ENCODE measurements at regions not wholly inside any gene's neighbourhood (a gene's known extent, or its start where the extent isn't known, plus 50 kb on each side); places are given as distances from the start of the nearest gene placed in this dataset.

DNA sequence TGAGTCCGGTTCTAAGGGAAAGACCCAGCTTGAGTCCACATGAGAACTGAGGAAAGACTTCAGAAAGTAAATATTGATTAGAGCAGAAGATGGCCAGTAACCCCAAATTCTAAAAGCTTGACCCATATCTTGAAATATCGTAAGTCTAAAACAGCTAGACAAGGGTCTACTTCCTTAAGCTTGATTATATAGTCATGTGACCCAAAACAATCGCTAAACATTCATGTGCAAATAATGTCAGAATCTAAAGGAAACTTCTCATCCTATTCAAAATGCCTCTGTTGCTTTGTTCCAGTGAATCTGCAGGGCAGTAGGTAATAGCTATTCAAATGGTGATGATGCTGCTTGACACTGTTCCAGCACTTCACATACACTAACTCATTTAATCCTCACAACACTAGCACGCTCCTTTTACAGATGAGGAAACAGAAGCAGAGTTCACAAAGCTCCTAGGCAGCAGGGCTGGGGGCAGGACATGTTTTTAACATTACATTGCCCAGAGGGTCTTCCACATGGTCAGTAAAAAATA, 52.6 kb downstream of the TCF20 start:
- peaks cover 56 to 66% (median 62%) of the 10 kb centered on the region in 3 donors for H3K4me1 Mint-ChIP-seq
- CTCF ChIA-PET, result interaction anchor here (1.0 to 1.6 kb wide), 4 partner anchors 10 to 26 kb away, joined by 3 to 5 read pairs (median 4); no protein-coding TSS in a partner anchor
- peaks cover 24% of the 10 kb centered on the region for H3K36me3 ChIP-seq (ENCODE audit: insufficient read depth, low read length)
- H3K27ac Mint-ChIP-seq, result peak overlapping the region; percentile 65 to 93 (median 78)
- peaks cover 32% of the 10 kb centered on the region for H3K4me1 ChIP-seq (ENCODE audit: insufficient read depth, low read length)
- H3K27me3 Mint-ChIP-seq, result peaks cover 0 to 2% of the 10 kb centered on the region in 2 donors
- peaks cover 0 to 27% (median 10%) of the 10 kb centered on the region in 3 donors for H3K36me3 Mint-ChIP-seq
- no peaks in the 10 kb centered on the region for H3K9me3 ChIP-seq (ENCODE audit: low read length)
- H3K4me3 Mint-ChIP-seq, result peak overlapping the region; percentile 3 to 61 (median 30)
- DNase-seq, result no peak
- POLR2A ChIA-PET, result interaction anchor here (0.5 to 1.2 kb wide), 2 partner anchors 15 to 22 kb away, joined by 3 read pairs; no protein-coding TSS in a partner anchor
- H3K27me3 ChIP-seq (ENCODE audit: insufficient read depth, low read length, poor library complexity, severe bottlenecking), result no peaks in the 10 kb centered on the region
- no peak overlapping the region for H3K27ac ChIP-seq (ENCODE audit: low read depth, low read length)
- no peaks in the 10 kb centered on the region for H3K9me3 Mint-ChIP-seq
- no peak overlapping the region for H3K4me3 ChIP-seq (ENCODE audit: low read length)

DNA sequence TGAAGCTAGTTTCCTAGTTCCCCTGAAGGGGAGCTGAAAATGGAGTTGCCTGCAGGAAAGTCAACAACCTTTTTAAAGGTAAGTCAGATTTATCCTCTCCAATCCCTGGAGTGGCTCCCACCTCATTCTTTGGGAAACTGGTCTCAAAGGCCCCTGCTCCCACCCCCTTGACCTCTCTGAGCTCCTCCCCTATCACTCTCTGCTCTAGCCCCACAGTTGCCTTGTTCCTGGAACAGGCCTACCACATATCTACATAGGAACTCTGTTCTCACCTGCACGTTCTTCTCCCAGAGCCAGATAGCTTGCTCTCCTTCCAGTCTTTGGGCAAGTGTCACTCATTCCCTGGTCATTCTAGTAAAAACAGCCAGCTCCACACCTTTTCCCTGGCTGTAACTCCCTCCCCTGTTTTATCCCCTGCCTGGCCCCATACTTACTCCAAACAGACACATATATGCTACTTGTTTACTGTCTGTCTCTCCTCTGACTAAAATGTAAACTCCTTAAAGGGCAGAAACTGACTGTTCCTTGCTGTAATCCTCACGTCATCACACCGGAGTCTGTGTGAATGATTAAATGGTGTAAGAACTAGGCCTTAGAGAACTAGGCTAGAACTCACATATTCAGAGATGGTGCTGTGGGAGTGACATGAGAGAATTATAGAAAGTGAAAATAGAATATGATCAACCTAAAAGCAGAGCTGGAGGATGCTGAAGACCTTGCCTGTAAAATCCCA, 53.3 kb downstream of the TCF20 start:
- H3K4me1 Mint-ChIP-seq, result peaks cover 49 to 60% (median 56%) of the 10 kb centered on the region in 3 donors
- CTCF ChIA-PET, result interaction anchor here (0.9 to 1.6 kb wide), 3 partner anchors 14 to 25 kb away, joined by 3 to 5 read pairs (median 4); no protein-coding TSS in a partner anchor
- peak overlapping the region; percentile 3 to 61 (median 39) for H3K4me3 Mint-ChIP-seq

DNA sequence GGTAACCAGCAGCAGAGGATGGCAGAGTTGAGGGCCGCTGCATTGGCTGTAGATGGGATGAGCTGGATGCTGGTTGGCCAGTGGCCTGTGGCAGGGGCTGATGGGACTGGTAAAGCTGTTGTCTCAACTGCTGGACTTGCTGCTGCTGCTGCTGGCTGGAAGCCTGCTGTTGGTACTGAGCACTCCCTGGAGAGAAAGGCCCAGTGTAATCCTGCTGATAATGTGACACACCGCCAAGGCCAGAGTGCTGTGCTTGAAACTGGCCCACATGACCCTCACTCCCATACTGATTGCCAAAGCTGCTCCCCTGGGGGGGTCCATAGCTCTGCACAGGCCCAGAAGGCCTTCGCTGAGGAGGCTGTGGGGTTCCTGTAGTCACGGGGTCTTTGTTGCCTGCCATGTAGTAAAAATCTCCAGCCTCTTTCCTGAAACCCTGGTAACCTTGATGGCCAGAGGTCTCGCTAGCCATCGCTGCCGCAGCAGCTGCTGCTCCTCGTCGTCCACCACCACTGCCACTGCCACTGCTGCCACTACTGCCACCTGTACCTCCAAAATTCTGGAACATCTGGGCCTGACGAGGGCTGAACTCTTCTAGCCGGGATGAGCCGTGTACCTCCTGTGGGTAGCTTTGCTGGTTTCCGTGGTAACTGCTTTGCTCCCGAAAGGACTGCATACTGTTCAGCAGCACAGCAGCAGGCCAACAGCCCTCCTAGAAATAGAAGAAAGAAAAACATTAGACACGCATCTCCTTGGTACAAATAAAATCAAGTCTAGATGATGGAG, 55.6 kb downstream of the TCF20 start:
- peak overlapping the region in 1 of 7 donors; percentile 27 for H3K4me3 Mint-ChIP-seq
- H3K4me1 Mint-ChIP-seq, result peaks cover 45 to 60% (median 51%) of the 10 kb centered on the region in 3 donors
- no peaks in the 10 kb centered on the region for H3K9me3 ChIP-seq (ENCODE audit: low read length)
- H3K4me3 ChIP-seq (ENCODE audit: low read length), result no peak overlapping the region
- CTCF ChIA-PET, result no interaction called here
- H3K27me3 Mint-ChIP-seq, result peaks cover 0 to under 1% of the 10 kb centered on the region in 2 donors
- H3K27me3 ChIP-seq (ENCODE audit: insufficient read depth, low read length, poor library complexity, severe bottlenecking), result no peaks in the 10 kb centered on the region
- POLR2A ChIA-PET, result no interaction called here
- no peak overlapping the region for H3K27ac ChIP-seq (ENCODE audit: low read depth, low read length)
- peaks cover 0 to 57% (median 22%) of the 10 kb centered on the region in 3 donors for H3K36me3 Mint-ChIP-seq
- no peak for DNase-seq
- peak overlapping the region in 4 of 8 donors; percentile 22 to 73 (median 46) for H3K27ac Mint-ChIP-seq
- H3K9me3 Mint-ChIP-seq, result no peaks in the 10 kb centered on the region
- H3K4me1 ChIP-seq (ENCODE audit: insufficient read depth, low read length), result peaks cover 26% of the 10 kb centered on the region
- H3K36me3 ChIP-seq (ENCODE audit: insufficient read depth, low read length), result peaks cover 42% of the 10 kb centered on the region

More for the DNA sequence above, 53.3 kb downstream of the TCF20 start:
- H3K27ac ChIP-seq (ENCODE audit: low read depth, low read length), result no peak overlapping the region
- Mint-ChIP-seq H3K27ac (peak overlapping the region; percentile 51 to 93 (median 78)), H3K36me3 (peaks cover 0 to 34% (median 10%) of the 10 kb centered on the region in 3 donors), H3K27me3 (peaks cover 0 to 2% of the 10 kb centered on the region in 2 donors), H3K9me3 (no peaks in the 10 kb centered on the region)
- POLR2A ChIA-PET, result interaction anchor here (0.5 to 1.2 kb wide), 3 partner anchors 15 to 38 kb away, joined by 3 to 9 read pairs (median 3); no protein-coding TSS in a partner anchor
- H3K9me3 ChIP-seq (ENCODE audit: low read length), result no peaks in the 10 kb centered on the region
- no peak overlapping the region for H3K4me3 ChIP-seq (ENCODE audit: low read length)
- H3K27me3 ChIP-seq (ENCODE audit: insufficient read depth, low read length, poor library complexity, severe bottlenecking), result no peaks in the 10 kb centered on the region
- peaks cover 28% of the 10 kb centered on the region for H3K36me3 ChIP-seq (ENCODE audit: insufficient read depth, low read length)
- DNase-seq, result no peak
- peaks cover 25% of the 10 kb centered on the region for H3K4me1 ChIP-seq (ENCODE audit: insufficient read depth, low read length)

DNA sequence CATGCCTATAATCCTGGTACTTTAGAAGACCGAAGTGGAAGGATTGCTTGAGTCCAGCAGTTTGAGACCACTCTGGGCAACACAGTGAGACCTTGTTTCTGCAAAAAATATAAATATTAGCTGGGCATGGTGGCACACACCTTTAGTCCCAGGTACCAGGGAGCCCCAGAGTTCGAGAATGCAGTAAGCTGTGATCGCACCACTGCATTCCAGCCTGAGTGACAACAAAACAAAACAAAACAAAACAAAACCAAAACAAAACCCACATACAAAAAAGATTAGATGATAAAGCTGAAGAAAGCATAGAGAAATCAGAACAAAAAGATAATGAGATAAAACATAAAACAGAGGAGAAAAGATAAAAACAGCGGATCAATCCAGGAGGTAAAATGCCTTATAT, 62.1 kb downstream of the TCF20 start:
- H3K27ac ChIP-seq (ENCODE audit: low read depth, low read length), result peak overlapping the region; percentile 12
- H3K4me1 ChIP-seq (ENCODE audit: insufficient read depth, low read length), result peaks cover 25% of the 10 kb centered on the region
- no peak overlapping the region for H3K4me3 ChIP-seq (ENCODE audit: low read length)
- peak overlapping the region; percentile 68 to 95 (median 86) for H3K27ac Mint-ChIP-seq
- H3K9me3 Mint-ChIP-seq, result no peaks in the 10 kb centered on the region
- H3K9me3 ChIP-seq (ENCODE audit: low read length), result no peaks in the 10 kb centered on the region
- no peaks in the 10 kb centered on the region for H3K27me3 ChIP-seq (ENCODE audit: insufficient read depth, low read length, poor library complexity, severe bottlenecking)
- DNase-seq, result no peak
- H3K4me3 Mint-ChIP-seq, result peak overlapping the region; percentile 30 to 75 (median 62)
- peaks cover 36% of the 10 kb centered on the region for H3K36me3 ChIP-seq (ENCODE audit: insufficient read depth, low read length)
- ChIA-PET POLR2A (no interaction called here), CTCF (interaction anchor here (1.2 kb wide), 1 partner anchor 10 kb away, joined by 3 read pairs; no protein-coding TSS in a partner anchor)
- no peaks in the 10 kb centered on the region for H3K27me3 Mint-ChIP-seq
- peaks cover 46 to 74% (median 70%) of the 10 kb centered on the region in 3 donors for H3K4me1 Mint-ChIP-seq
- peaks cover 6 to 65% (median 22%) of the 10 kb centered on the region in 3 donors for H3K36me3 Mint-ChIP-seq

DNA sequence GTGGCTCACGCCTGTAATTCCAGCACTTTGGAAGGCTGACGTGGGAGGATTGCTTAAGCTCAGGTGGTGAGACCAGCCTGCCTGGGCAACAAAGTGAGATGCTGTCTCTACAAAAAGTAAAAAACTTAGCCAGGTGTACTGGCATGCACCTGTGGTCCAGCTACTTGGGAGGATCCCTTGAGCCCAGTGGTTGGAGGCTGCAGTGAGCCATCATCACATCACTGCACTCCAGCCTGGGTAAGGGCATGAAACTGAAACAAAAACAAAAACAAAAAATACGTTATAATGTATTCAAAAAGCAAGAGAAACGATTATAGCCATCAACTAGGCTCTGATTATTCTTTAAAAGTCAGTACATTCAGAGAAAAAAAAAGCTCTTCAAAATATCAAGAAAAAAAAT, 62.5 kb downstream of the TCF20 start:
- H3K36me3 Mint-ChIP-seq, result peaks cover 6 to 60% (median 22%) of the 10 kb centered on the region in 3 donors
- CTCF ChIA-PET, result interaction anchor here (1.2 kb wide), 1 partner anchor 10 kb away, joined by 3 read pairs; no protein-coding TSS in a partner anchor
- no peak for DNase-seq
- peak overlapping the region; percentile 30 to 75 (median 62) for H3K4me3 Mint-ChIP-seq
- H3K4me1 ChIP-seq (ENCODE audit: insufficient read depth, low read length), result peaks cover 30% of the 10 kb centered on the region
- H3K27ac ChIP-seq (ENCODE audit: low read depth, low read length), result peak overlapping the region; percentile 12
- peaks cover 51 to 78% (median 75%) of the 10 kb centered on the region in 3 donors for H3K4me1 Mint-ChIP-seq
- no peaks in the 10 kb centered on the region for H3K9me3 Mint-ChIP-seq
- H3K27ac Mint-ChIP-seq, result peak overlapping the region; percentile 34 to 95 (median 76)
- no peaks in the 10 kb centered on the region for H3K9me3 ChIP-seq (ENCODE audit: low read length)
- no peaks in the 10 kb centered on the region for H3K27me3 ChIP-seq (ENCODE audit: insufficient read depth, low read length, poor library complexity, severe bottlenecking)
- peaks cover 31% of the 10 kb centered on the region for H3K36me3 ChIP-seq (ENCODE audit: insufficient read depth, low read length)
- no peaks in the 10 kb centered on the region for H3K27me3 Mint-ChIP-seq
- POLR2A ChIA-PET, result no interaction called here
- H3K4me3 ChIP-seq (ENCODE audit: low read length), result no peak overlapping the region

DNA sequence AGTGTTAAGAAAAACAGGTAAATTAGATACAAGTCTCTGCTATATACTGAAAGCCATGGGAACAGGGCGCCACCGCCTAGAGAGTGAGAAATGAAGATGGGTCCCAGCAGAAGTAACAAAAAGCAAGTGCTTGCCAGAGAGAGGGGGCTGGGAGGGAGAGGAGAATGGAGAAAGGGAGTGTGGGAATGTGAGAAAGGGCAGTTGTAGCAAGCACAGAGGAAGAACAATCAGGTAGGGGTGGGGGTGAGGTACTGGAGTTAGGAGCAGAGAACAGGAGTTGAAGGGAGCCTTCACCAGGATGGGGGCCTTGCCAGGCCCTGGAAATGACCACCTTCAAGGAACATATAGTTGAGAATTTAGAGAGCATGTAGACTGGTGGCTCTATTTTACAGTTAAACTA, 66.8 kb downstream of the TCF20 start:
- H3K27me3 Mint-ChIP-seq, result no peaks in the 10 kb centered on the region
- H3K4me1 Mint-ChIP-seq, result peaks cover 54 to 81% (median 78%) of the 10 kb centered on the region in 3 donors
- ChIA-PET POLR2A (no interaction called here), CTCF (no interaction called here)
- Histone ChIP-seq H3K27me3 (ENCODE audit: insufficient read depth, low read length, poor library complexity, severe bottlenecking) (no peaks in the 10 kb centered on the region), H3K4me1 (ENCODE audit: insufficient read depth, low read length) (peaks cover 37% of the 10 kb centered on the region), H3K27ac (ENCODE audit: low read depth, low read length) (no peak overlapping the region), H3K36me3 (ENCODE audit: insufficient read depth, low read length) (peaks cover 12% of the 10 kb centered on the region), H3K9me3 (ENCODE audit: low read length) (no peaks in the 10 kb centered on the region), H3K4me3 (ENCODE audit: low read length) (no peak overlapping the region)
- H3K36me3 Mint-ChIP-seq, result peaks cover 6 to 29% (median 7%) of the 10 kb centered on the region in 3 donors
- no peaks in the 10 kb centered on the region for H3K9me3 Mint-ChIP-seq
- H3K4me3 Mint-ChIP-seq, result peak overlapping the region in 3 of 7 donors; percentile 12 to 81 (median 56)
- DNase-seq, result no peak
- H3K27ac Mint-ChIP-seq, result peak overlapping the region; percentile 48 to 97 (median 90)

DNA sequence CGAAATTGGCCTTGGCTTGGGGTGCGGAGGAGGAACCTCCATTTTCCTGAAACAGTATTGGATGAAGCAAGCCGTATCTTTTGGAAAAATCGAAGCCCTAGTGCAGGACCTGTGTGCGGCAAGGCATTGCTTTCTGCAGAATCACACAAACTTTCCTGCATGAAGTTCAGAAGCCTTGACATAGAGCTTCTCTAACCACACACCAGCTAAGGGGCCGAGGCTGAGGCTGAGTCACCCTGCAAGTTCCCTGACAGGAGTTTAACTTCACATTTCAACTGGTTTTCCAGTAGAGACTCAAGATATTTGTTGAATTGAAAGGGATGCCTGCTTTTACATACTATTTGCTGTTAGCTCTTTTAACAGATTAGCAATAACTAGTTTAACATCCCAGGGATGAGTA, 67.8 kb downstream of the TCF20 start:
- DNase-seq, result peak in 4 of 5 donors; percentile 14 to 68 (median 30)
- H3K4me3 ChIP-seq (ENCODE audit: low read length), result peak overlapping the region; percentile 16
- peaks cover 12% of the 10 kb centered on the region for H3K36me3 ChIP-seq (ENCODE audit: insufficient read depth, low read length)
- H3K4me1 Mint-ChIP-seq, result peaks cover 47 to 74% (median 69%) of the 10 kb centered on the region in 3 donors
- peak overlapping the region; percentile 84 to 97 (median 90) for H3K27ac Mint-ChIP-seq
- peaks cover 28% of the 10 kb centered on the region for H3K4me1 ChIP-seq (ENCODE audit: insufficient read depth, low read length)
- H3K27ac ChIP-seq (ENCODE audit: low read depth, low read length), result no peak overlapping the region
- no peaks in the 10 kb centered on the region for H3K27me3 ChIP-seq (ENCODE audit: insufficient read depth, low read length, poor library complexity, severe bottlenecking)
- H3K36me3 Mint-ChIP-seq, result peaks cover 6 to 27% (median 7%) of the 10 kb centered on the region in 3 donors
- no peaks in the 10 kb centered on the region for H3K27me3 Mint-ChIP-seq
- no peaks in the 10 kb centered on the region for H3K9me3 ChIP-seq (ENCODE audit: low read length)
- ChIA-PET CTCF (interaction anchor here (0.6 to 1.6 kb wide), 4 partner anchors 9 to 30 kb away, joined by 3 to 6 read pairs (median 4); no protein-coding TSS in a partner anchor), POLR2A (interaction anchor here (1.0 to 1.4 kb wide), 3 partner anchors 15 to 112 kb away, joined by 3 to 4 read pairs (median 3); partner anchors contain the start of gene NDUFA6)
- H3K9me3 Mint-ChIP-seq, result no peaks in the 10 kb centered on the region
- H3K4me3 Mint-ChIP-seq, result peak overlapping the region; percentile 61 to 88 (median 81)

Measured in CD8-positive, alpha-beta memory T cell (primary cell).